Peyer's patch (tissue), 4 donors: ENCODE measurements at regions not wholly inside any gene's neighbourhood (a gene's known extent, or its start where the extent isn't known, plus 50 kb on each side); places are given as distances from the start of the nearest gene placed in this dataset.

ENCODE experiments used
- CTCF ChIP-seq, 6 experiments: fragments of 450-650 bp in 4 of 6; fragments of 200-600 bp in 2 of 6; sonication (generic) in 1 of 6; IDR thresholded peaks; one replicate each; pipeline ENCODE4 v1.5.1; 2017 to 2019; ENCODE audit warnings: antibody characterized with exemption in 6 of 6, mild to moderate bottlenecking in 3 of 6, moderate library complexity in 1 of 6
- POLR2A ChIP-seq, 2 donors: fragments of 450-650 bp; IDR thresholded peaks; one replicate each; pipeline ENCODE4 v1.5.1; 2017; ENCODE audit warnings: antibody characterized with exemption in 2 of 2, mild to moderate bottlenecking in 2 of 2, moderate library complexity in 2 of 2

- TF ChIP-seq CTCF (IDR thresholded peaks at IDR 0.05) (no peak), POLR2A (IDR thresholded peaks at IDR 0.05) (no peak)
These were observed 103.9 kb upstream of the SMIM23 start for GRCh38 chr5:171681677-171682076.
